ENCODE measurements at regions not wholly inside any gene's neighbourhood (a gene's known extent, or its start where the extent isn't known, plus 50 kb on each side); places are given as distances from the start of the nearest gene placed in this dataset.

- DNase-seq = no peak
Observed at GRCh38 chr10:25661632-25662031, 272.4 kb upstream of the MYO3A start.

GRCh38 chr10:25666276-25666675 lies 267.8 kb upstream of the MYO3A start:
- no peak for DNase-seq

- DNase-seq = no peak
Observed at GRCh38 chr10:25675204-25675603, 258.8 kb upstream of the MYO3A start.

- no peak for DNase-seq
Observed at GRCh38 chr10:25675615-25676014, 258.4 kb upstream of the MYO3A start.

GRCh38 chr10:25678220-25678619 lies 255.8 kb upstream of the MYO3A start:
- no peak for DNase-seq

GRCh38 chr10:25678666-25679065 lies 255.4 kb upstream of the MYO3A start:
- DNase-seq = no peak

- DNase-seq = peak; percentile 2
Observed at GRCh38 chr10:25682203-25682851, 251.7 kb upstream of the MYO3A start.

GRCh38 chr10:25683344-25683743 lies 250.7 kb upstream of the MYO3A start:
- no peak for DNase-seq

GRCh38 chr10:25687521-25687920 lies 246.5 kb upstream of the MYO3A start:
- DNase-seq = no peak

- DNase-seq = no peak
Observed at GRCh38 chr10:25689346-25690100, 244.5 kb upstream of the MYO3A start.

- DNase-seq = no peak
Observed at GRCh38 chr10:25692761-25693160, 241.3 kb upstream of the MYO3A start.

- no peak for DNase-seq
Observed at GRCh38 chr10:25694206-25694933, 239.7 kb upstream of the MYO3A start.

- DNase-seq = no peak
Observed at GRCh38 chr10:25694971-25695370, 239.1 kb upstream of the MYO3A start.

- no peak for DNase-seq
Observed at GRCh38 chr10:25695586-25695985, 238.4 kb upstream of the MYO3A start.

GRCh38 chr10:25696013-25696708 lies 237.9 kb upstream of the MYO3A start:
- no peak for DNase-seq

GRCh38 chr10:25697412-25697811 lies 236.6 kb upstream of the MYO3A start:
- DNase-seq = no peak

- no peak for DNase-seq
Observed at GRCh38 chr10:25698638-25699037, 235.4 kb upstream of the MYO3A start.

GRCh38 chr10:25699631-25700030 lies 234.4 kb upstream of the MYO3A start:
- no peak for DNase-seq

- no peak for DNase-seq
Observed at GRCh38 chr10:25701652-25702051, 232.4 kb upstream of the MYO3A start.

GRCh38 chr10:25704622-25705021 lies 229.4 kb upstream of the MYO3A start:
- DNase-seq = no peak

- no peak for DNase-seq
Observed at GRCh38 chr10:25707572-25707971, 226.5 kb upstream of the MYO3A start.

- DNase-seq = no peak
Observed at GRCh38 chr10:25707976-25708671, 225.9 kb upstream of the MYO3A start.

GRCh38 chr10:25713894-25714240 lies 220.2 kb upstream of the MYO3A start:
- DNase-seq = no peak

Data from fibroblast of skin of abdomen (primary cell).